Tibial nerve (tissue), 4 donors: ENCODE measurements at regions not wholly inside any gene's neighbourhood (a gene's known extent, or its start where the extent isn't known, plus 50 kb on each side); places are given as distances from the start of the nearest gene placed in this dataset.

ENCODE experiments used
- DNase-seq, 2 donors: peaks; one replicate each; pipeline ENCODE4 v3.0.0-alpha.2; 2019; ENCODE audit warnings: low spot score in 2 of 2
- H3K27ac ChIP-seq, 4 donors: fragments of 200-600 bp; sonication (generic) in 3 of 4; one replicate each; pipeline ENCODE4 v1.5.1; 2017 to 2019; ENCODE audit warnings: mild to moderate bottlenecking in 1 of 4
- H3K27me3 ChIP-seq, 2 donors: fragments of 200-600 bp; sonication (generic) in 1 of 2; one replicate each; pipeline versions ENCODE4 v1.5.1 to v1.6.0; 2017 to 2019
- H3K36me3 ChIP-seq, 3 donors: fragments of 200-600 bp; sonication (generic); one replicate each; pipeline ENCODE4 v1.5.1; 2018 to 2019
- H3K4me1 ChIP-seq, 4 donors: fragments of 200-600 bp; sonication (generic) in 3 of 4; one replicate each; pipeline ENCODE4 v1.5.1; 2017 to 2019
- H3K4me3 ChIP-seq, 4 donors: fragments of 200-600 bp; sonication (generic) in 3 of 4; one replicate each; pipeline ENCODE4 v1.5.1; 2017 to 2019; ENCODE audit warnings: mild to moderate bottlenecking in 1 of 4, moderate library complexity in 1 of 4
- H3K9me3 ChIP-seq, 4 donors: fragments of 200-600 bp; sonication (generic) in 3 of 4; one replicate each; pipeline ENCODE4 v1.5.1; 2017 to 2019
- EP300 ChIP-seq, 2 donors: sonication (generic); formaldehyde crosslinking; IDR thresholded peaks; one replicate each; pipeline ENCODE4 v1.6.1; 2017; ENCODE audit warnings: antibody characterized with exemption in 2 of 2, mild to moderate bottlenecking in 1 of 2
- POLR2A ChIP-seq, 2 donors: fragments of 450-650 bp; IDR thresholded peaks; one replicate each; pipeline ENCODE4 v1.6.1; 2017; ENCODE audit warnings: antibody characterized with exemption in 2 of 2, mild to moderate bottlenecking in 2 of 2, moderate library complexity in 2 of 2
- WGBS, 2 donors: methylation state at CpG; one replicate each; pipeline ENCODE4 v1.1.5; 2018; 5-methylcytosine and 5-hydroxymethylcytosine counted together
- TF ChIP-seq, protein P1 (sequence below), 5 experiments: fragments of 200-600 bp in 3 of 5; fragments of 450-650 bp in 2 of 5; sonication (generic) in 3 of 5; IDR thresholded peaks; one replicate each; pipeline ENCODE4 v1.5.1; 2016 to 2019; ENCODE audit warnings: antibody characterized with exemption in 5 of 5, mild to moderate bottlenecking in 3 of 5, moderate library complexity in 2 of 5

DNA sequence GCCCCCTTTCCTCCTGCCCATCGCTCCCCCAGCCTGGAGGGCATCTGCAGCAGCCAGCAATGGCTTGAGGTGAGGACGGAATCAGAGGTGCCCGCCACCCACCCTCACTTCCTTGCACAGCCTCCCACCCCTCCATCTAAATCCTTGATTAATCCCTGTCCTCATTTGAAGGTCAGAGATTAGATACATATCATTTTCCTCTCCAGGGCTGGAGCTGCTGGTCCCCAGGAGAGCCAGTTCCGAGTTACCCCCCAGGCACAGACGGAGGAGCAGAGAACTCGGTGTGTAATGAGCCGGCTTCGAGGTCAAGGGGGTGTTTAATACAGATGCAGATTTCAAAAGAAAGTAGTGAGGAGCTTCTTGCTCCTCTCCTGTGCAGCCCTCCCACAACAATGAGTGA is 542.1 kb downstream of the MN1 start:
- no peaks in the 10 kb centered on the region for H3K36me3 ChIP-seq
- WGBS, 2 donors, result 57 to 60% methylated on average over 8 of the region's 8 CpGs
- peaks cover 0 to 21% (median 4%) of the 10 kb centered on the region in 4 donors for H3K9me3 ChIP-seq
- no peaks in the 10 kb centered on the region for H3K4me1 ChIP-seq
- no peaks in the 10 kb centered on the region for H3K27me3 ChIP-seq
- H3K27ac ChIP-seq, result no peak overlapping the region
- no peak for DNase-seq
- TF ChIP-seq POLR2A (IDR thresholded peaks at IDR 0.05), result no peak
- TF ChIP-seq EP300 (IDR thresholded peaks at IDR 0.05), result no peak
- TF ChIP-seq, protein P1, sequence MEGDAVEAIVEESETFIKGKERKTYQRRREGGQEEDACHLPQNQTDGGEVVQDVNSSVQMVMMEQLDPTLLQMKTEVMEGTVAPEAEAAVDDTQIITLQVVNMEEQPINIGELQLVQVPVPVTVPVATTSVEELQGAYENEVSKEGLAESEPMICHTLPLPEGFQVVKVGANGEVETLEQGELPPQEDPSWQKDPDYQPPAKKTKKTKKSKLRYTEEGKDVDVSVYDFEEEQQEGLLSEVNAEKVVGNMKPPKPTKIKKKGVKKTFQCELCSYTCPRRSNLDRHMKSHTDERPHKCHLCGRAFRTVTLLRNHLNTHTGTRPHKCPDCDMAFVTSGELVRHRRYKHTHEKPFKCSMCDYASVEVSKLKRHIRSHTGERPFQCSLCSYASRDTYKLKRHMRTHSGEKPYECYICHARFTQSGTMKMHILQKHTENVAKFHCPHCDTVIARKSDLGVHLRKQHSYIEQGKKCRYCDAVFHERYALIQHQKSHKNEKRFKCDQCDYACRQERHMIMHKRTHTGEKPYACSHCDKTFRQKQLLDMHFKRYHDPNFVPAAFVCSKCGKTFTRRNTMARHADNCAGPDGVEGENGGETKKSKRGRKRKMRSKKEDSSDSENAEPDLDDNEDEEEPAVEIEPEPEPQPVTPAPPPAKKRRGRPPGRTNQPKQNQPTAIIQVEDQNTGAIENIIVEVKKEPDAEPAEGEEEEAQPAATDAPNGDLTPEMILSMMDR (IDR thresholded peaks at IDR 0.05), result no peak
- H3K4me3 ChIP-seq, result no peak overlapping the region

GRCh38 chr22:27260087-27260698 is 541.4 kb downstream of the MN1 start:
- H3K36me3 ChIP-seq, result no peaks in the 10 kb centered on the region
- no peak overlapping the region for H3K27ac ChIP-seq
- DNase-seq, result no peak
- peaks cover 0 to 14% (median 3%) of the 10 kb centered on the region in 4 donors for H3K9me3 ChIP-seq
- no peaks in the 10 kb centered on the region for H3K27me3 ChIP-seq
- no peak for TF ChIP-seq POLR2A (IDR thresholded peaks at IDR 0.05)
- 41 to 50% methylated on average over 6 of the region's 6 CpGs for WGBS, 2 donors
- no peak overlapping the region for H3K4me3 ChIP-seq
- H3K4me1 ChIP-seq, result no peaks in the 10 kb centered on the region

DNA sequence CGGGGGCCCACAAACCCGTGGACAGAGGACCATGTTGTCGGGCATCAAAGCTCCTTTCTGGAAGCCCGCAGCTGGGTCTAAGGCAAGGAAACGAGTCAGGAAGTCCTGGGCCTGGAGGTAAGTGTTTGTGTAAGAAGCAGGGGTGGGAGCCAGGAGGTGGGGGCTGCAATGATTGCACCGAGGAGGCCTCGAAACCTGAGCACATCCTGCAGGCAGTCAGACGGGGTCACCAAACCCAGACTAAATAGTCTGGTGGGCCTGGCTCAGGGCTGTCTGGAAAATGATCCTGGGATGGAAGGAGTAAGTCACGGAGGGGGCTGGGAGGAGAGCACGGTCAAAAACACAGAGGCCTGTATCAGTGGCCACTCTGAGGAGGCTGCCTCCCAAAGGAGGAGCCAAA is 539.2 kb downstream of the MN1 start:
- TF ChIP-seq POLR2A (IDR thresholded peaks at IDR 0.05) (no peak), EP300 (IDR thresholded peaks at IDR 0.05) (no peak)
- TF ChIP-seq, protein P1 (IDR thresholded peaks at IDR 0.05), result no peak
- Histone ChIP-seq H3K4me3 (no peak overlapping the region), H3K36me3 (no peaks in the 10 kb centered on the region), H3K27me3 (no peaks in the 10 kb centered on the region), H3K4me1 (no peaks in the 10 kb centered on the region), H3K27ac (no peak overlapping the region), H3K9me3 (no peaks in the 10 kb centered on the region)
- WGBS, 2 donors, result 67% methylated on average over 10 of the region's 10 CpGs
- no peak for DNase-seq

DNA sequence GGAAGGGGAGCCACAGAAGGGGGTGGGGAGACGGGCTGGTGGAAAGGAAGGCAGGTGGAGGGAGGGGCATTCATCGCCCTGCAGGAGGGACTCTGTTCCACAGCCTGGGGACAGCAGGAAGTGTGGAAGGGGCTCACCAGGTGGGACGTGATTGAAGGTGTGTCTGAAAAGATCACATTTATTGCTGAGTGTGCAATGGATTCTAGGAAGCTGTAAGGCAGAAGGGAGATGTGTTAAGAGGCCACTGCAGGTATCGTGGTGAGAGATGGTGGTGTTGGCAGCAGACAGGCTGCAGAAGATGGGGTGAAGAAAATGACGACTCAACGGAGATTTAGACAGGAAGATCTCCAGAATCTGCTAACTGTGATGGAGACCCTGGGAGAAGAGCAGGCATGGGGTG is 537.4 kb downstream of the MN1 start:
- no peak for TF ChIP-seq EP300 (IDR thresholded peaks at IDR 0.05)
- TF ChIP-seq, protein P1 (IDR thresholded peaks at IDR 0.05), result no peak
- no peak for TF ChIP-seq POLR2A (IDR thresholded peaks at IDR 0.05)
- no peak for DNase-seq
- Histone ChIP-seq H3K9me3 (no peaks in the 10 kb centered on the region), H3K27ac (no peak overlapping the region), H3K36me3 (no peaks in the 10 kb centered on the region), H3K4me1 (no peaks in the 10 kb centered on the region), H3K4me3 (no peak overlapping the region), H3K27me3 (no peaks in the 10 kb centered on the region)
- 64% methylated on average over 6 of the region's 6 CpGs for WGBS, 2 donors

DNA sequence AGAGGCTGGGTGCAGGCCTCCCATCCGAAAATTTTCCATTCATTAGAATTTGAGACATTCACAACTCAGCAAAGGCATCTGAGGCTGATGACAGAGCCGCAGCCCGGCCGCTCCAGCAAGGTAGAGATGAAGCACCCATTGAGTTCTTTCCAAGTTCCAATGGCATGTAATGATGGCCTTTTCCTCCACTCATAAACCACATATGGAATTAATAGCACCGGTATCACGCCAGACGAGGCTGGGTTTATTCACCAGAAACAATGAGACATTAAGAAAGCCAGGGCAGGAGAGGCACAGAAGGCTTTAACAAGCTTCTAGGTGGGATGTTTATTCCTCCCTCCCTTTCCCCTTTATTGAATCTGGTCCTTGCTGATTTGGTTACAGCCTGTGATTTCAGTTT is 534.4 kb downstream of the MN1 start:
- WGBS, 2 donors, result 68% methylated on average over 7 of the region's 7 CpGs
- Histone ChIP-seq H3K4me1 (no peaks in the 10 kb centered on the region), H3K27me3 (peaks cover 0 to 4% of the 10 kb centered on the region in 2 donors), H3K27ac (no peak overlapping the region), H3K4me3 (no peak overlapping the region), H3K9me3 (no peaks in the 10 kb centered on the region), H3K36me3 (no peaks in the 10 kb centered on the region)
- TF ChIP-seq, protein P1 (IDR thresholded peaks at IDR 0.05), result no peak
- TF ChIP-seq POLR2A (IDR thresholded peaks at IDR 0.05), result no peak
- TF ChIP-seq EP300 (IDR thresholded peaks at IDR 0.05), result no peak
- DNase-seq, result no peak
